Subcutaneous abdominal adipose tissue (tissue), 5 donors: ENCODE measurements at regions not wholly inside any gene's neighbourhood (a gene's known extent, or its start where the extent isn't known, plus 50 kb on each side); places are given as distances from the start of the nearest gene placed in this dataset.
"Not testable (repeated sequence)": the region's sequence is repeated elsewhere in the genome, so short reads cannot be mapped to it uniquely, and the experiment has no call there.

Experiments
- H3K27ac ChIP-seq: one replicate; pipeline ENCODE4 v1.7.0; 2013; ENCODE audit warnings: low read depth, mild to moderate bottlenecking, inconsistent platforms, low read length, moderate library complexity
- H3K27me3 ChIP-seq, 5 donors: one replicate each; pipeline ENCODE4 v1.7.0; 2013; ENCODE audit warnings: low read length in 5 of 5, inconsistent platforms in 1 of 5; ENCODE audit not compliant: control insufficient read depth in 5 of 5, insufficient read depth in 4 of 5
- H3K36me3 ChIP-seq, 5 donors: one replicate each; pipeline ENCODE4 v1.7.0; 2013; ENCODE audit warnings: low read length in 5 of 5; ENCODE audit not compliant: control insufficient read depth in 5 of 5, insufficient read depth in 5 of 5
- H3K4me1 ChIP-seq, 5 donors: one replicate each; pipeline ENCODE4 v1.7.0; 2013; ENCODE audit warnings: low read length in 5 of 5, mild to moderate bottlenecking in 3 of 5, moderate library complexity in 1 of 5; ENCODE audit not compliant: control insufficient read depth in 5 of 5, insufficient read depth in 5 of 5
- H3K4me3 ChIP-seq, 5 donors: one replicate each; pipeline ENCODE4 v1.7.0; 2013; ENCODE audit warnings: low read length in 5 of 5, low read depth in 1 of 5
- H3K9ac ChIP-seq, 5 donors: one replicate each; pipeline ENCODE4 v1.7.0; 2013; ENCODE audit warnings: low read length in 5 of 5, mild to moderate bottlenecking in 4 of 5, moderate library complexity in 3 of 5
- H3K9me3 ChIP-seq, 5 donors: one replicate each; pipeline ENCODE4 v1.7.0; 2013; ENCODE audit warnings: low read length in 5 of 5; ENCODE audit not compliant: control insufficient read depth in 5 of 5
- donor health status: healthy.
- donor health status: healthy.
- donor health status: healthy.
- donor health status: healthy.
- donor health status: healthy.

DNA sequence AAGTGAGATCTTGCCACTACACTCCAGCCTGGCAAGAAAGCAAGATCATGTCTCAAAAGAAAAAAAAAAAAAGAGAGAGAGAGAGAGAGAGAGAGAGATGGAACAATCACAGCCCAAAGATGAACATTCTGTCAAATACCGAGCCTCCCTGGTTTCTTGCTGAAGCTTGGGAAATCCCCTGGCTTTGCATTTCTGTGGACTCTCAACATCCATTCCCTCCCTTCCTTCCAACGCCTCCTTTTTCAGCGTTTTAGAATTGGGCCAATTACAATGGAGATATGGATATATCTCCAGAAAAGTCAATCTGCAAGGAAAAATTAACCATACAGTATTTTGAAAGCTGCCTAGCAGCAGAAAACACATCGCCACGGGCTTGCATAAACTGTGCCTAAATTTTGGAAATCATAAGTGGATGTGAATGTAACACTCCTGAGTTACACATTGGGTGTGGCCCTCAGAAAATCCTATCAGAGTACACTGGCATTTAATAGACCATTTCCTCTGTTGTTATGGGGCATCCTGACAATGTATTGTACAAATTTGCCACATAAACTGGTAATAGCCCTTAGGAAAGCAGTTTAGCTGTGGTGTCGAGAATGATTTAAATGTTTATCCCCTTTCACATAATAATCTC is 67.2 kb upstream of the PHLPP1 start:
- Histone ChIP-seq H3K4me1 (peaks cover 0 to 5% (median 0%) of the 10 kb centered on the region in 5 donors), H3K27me3 (no peaks in the 10 kb centered on the region), H3K4me3 (no peak overlapping the region), H3K27ac (no peak overlapping the region), H3K9me3 (no peaks in the 10 kb centered on the region), H3K36me3 (no peaks in the 10 kb centered on the region), H3K9ac (no peak overlapping the region)

DNA sequence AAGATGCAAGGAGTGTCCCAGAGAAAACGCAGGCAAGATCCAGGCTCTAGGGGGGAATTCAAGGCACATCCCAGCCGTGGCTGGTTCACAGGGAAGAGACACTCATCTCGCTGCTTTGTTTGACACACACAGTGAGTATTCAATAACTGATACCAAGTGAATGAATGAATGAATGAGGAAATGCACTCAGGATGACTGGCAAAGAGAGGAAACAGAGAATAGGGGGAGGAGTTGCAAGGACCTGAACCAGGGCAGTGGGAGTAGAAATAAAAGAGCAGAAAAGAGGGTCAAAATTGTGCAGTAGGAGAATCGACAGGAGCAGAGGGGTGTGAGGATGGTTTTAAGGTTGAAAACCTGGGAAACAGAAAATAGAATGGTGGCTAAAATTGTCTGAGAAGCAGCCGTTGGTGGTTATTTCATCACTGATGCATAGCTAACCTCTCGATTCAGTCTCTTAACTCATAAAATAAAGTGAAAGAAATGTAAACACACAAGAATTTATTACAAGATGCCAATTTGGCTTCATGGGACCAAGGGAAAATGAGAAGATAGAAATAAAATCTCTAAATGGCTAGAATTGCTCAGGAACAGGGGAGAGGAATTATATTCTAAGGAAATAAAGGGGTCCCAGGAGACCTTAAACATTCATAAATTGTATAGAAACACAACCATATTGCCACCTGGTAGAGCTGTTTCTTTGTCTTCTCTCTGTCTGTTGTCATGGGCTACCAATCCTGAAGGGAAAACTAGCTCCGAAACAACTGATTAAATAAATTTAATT is 63.9 kb upstream of the PHLPP1 start:
- Histone ChIP-seq H3K9ac (peak overlapping the region in 1 of 5 donors; percentile 17), H3K9me3 (no peaks in the 10 kb centered on the region), H3K36me3 (no peaks in the 10 kb centered on the region), H3K27me3 (no peaks in the 10 kb centered on the region), H3K4me1 (peaks cover 0 to 5% (median 0%) of the 10 kb centered on the region in 5 donors), H3K27ac (no peak overlapping the region), H3K4me3 (peak overlapping the region in 1 of 5 donors; percentile 29)

DNA sequence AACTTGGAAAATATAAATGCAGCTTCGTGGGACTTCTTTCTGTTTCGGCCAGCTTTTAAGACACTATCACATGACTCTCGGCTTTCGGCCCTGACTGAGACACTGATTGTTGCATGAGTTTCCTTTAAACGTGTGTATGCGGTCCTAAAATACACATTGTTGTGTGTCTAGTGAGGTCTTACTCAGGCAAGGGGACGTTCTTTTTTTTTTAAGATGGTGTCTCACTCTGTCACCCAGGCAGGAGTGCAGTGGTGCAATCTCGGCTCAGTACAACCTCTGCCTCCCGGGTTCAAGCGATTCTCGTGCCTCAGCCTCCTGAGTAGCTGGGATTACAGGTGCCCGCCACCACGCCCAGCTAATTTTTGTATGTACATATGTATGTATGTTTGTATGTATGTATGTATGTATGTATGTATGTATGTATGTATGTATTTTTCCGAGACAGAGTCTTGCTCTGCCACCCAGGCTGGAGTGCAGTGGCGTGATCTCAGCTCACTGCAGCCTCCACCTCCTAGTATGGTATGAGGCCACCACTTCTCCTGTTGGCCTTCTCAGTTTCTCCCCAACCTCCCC is 63.2 kb upstream of the PHLPP1 start:
- H3K36me3 ChIP-seq, H3K4me1 ChIP-seq, H3K27ac ChIP-seq, H3K27me3 ChIP-seq, H3K9me3 ChIP-seq: not testable (repeated sequence)
- Histone ChIP-seq H3K9ac (peak overlapping the region in 1 of 5 donors; percentile 17), H3K4me3 (peak overlapping the region in 1 of 5 donors; percentile 19)

DNA sequence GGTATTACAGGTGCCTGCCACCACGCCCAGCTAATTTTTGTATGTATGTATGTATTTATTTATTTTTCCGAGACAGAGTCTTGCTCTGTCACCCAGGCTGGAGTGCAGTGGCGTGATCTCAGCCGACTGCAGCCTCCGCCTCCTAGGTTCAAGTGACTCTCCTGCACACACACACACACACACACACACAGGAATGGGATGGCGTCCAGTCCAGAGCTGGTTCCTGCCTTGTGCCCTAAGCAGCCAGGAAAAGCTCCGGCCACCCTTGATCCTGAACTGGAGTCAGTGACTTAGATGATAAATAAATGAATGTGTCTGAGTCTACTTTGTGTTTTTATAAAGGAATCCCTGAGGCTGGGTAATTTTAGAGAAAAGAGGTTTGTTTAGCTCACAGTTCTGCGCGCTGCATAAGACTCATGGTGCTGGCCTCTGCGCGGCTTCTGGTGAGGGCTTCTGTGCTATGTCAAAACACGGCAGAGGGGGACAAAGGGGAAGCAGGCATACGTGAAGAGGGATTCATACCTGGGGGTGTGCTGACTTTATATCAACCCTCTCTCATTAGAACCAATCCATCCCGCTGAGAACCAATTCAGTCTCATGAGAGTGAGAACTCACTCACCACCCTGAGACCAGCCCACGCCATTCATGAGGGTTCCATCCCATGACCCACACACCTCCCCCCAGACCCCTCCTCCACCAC is 59.7 kb upstream of the PHLPP1 start:
- no peak overlapping the region for H3K9ac ChIP-seq
- peaks cover 0 to 5% (median 0%) of the 10 kb centered on the region in 5 donors for H3K4me1 ChIP-seq
- H3K4me3 ChIP-seq: no peak overlapping the region
- H3K27me3 ChIP-seq: no peaks in the 10 kb centered on the region
- no peaks in the 10 kb centered on the region for H3K36me3 ChIP-seq
- H3K9me3 ChIP-seq: no peaks in the 10 kb centered on the region
- H3K27ac ChIP-seq: no peak overlapping the region

- no peak overlapping the region for H3K4me3 ChIP-seq
- H3K9me3 ChIP-seq: no peaks in the 10 kb centered on the region
- H3K27ac ChIP-seq: no peak overlapping the region
- no peaks in the 10 kb centered on the region for H3K36me3 ChIP-seq
- no peak overlapping the region for H3K9ac ChIP-seq
- H3K4me1 ChIP-seq: peaks cover 0 to 3% (median 0%) of the 10 kb centered on the region in 5 donors
- H3K27me3 ChIP-seq: no peaks in the 10 kb centered on the region
These were observed 57.3 kb upstream of the PHLPP1 start for GRCh38 chr18:62658028-62658427.

DNA sequence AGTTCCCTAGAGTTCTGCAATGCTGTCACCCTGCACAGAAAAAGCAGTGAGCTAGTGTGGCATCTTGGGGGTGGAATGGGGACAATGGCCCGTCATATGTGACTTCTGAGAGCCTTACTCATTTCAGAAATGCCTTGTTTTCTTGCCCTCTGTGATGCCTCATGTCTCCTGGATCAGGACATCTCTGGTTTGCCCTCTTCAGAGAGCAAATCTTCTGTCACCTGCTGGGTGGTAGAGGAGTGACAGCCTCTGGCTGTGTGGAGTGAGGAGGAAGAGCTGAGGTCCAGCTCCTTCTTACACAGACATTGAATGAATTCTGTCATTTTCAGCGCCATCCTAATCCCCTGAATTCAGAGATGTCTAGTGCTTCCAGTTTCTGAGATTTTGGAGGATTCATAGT is 55.6 kb upstream of the PHLPP1 start:
- Histone ChIP-seq H3K36me3 (no peaks in the 10 kb centered on the region), H3K4me3 (no peak overlapping the region), H3K9ac (no peak overlapping the region), H3K4me1 (no peaks in the 10 kb centered on the region), H3K9me3 (no peaks in the 10 kb centered on the region), H3K27ac (no peak overlapping the region), H3K27me3 (no peaks in the 10 kb centered on the region)

DNA sequence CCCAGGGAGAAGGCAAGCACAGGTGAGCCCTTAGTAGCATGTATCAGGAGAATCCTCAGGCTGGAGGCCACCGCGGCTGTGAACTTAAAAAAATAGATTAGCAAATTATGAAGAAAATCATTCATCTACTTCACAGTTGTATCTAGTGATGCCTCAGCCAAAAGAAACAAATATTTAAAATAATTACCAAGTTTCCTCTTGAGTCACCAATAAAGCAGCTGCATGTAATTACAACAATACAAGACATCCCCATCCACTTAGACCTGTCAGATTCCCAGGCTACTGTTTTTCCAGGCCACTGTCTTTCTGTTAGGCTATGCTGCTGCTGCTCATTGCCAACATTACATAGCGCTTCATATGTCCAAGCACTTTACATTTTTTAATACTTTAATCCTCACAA is 54.6 kb upstream of the PHLPP1 start:
- Histone ChIP-seq H3K9ac (no peak overlapping the region), H3K4me1 (no peaks in the 10 kb centered on the region), H3K27me3 (no peaks in the 10 kb centered on the region)

DNA sequence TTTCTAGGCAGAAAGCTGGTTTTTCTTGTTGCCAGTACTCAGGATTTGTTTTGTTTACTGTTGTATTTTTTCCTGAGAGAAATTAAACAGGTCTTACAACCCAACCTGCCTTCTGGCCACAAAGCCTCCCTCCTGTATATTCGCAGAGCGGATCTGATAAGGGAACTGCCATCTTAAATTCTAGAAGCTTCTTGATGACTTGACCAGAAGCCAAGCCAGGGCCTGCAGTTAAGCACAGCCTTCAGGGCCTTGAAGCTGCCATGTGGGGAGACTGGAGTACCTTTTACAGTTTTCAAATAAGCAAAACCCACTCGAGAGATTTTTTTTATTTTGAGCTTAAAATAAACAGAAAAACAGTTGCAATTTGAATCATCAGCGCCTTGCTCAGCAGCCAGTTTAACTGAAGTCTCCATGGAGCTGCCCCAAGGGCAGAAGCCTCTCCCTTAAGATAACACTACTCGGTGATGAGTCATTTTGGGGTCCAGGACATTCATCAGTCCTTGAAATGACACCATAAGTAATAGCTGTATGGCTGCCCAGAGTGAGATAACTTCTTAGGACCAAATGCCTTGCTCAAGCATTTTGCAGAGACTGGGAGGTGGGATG is 51.5 kb upstream of the PHLPP1 start:
- Histone ChIP-seq H3K9ac (no peak overlapping the region), H3K27me3 (no peaks in the 10 kb centered on the region), H3K27ac (no peak overlapping the region), H3K9me3 (no peaks in the 10 kb centered on the region), H3K36me3 (no peaks in the 10 kb centered on the region), H3K4me3 (no peak overlapping the region), H3K4me1 (no peaks in the 10 kb centered on the region)

More for the DNA sequence above, 54.6 kb upstream of the PHLPP1 start:
- Histone ChIP-seq H3K36me3 (no peaks in the 10 kb centered on the region), H3K27ac (no peak overlapping the region), H3K4me3 (no peak overlapping the region), H3K9me3 (no peaks in the 10 kb centered on the region)

GRCh38 chr18:62664414-62664813 is 50.9 kb upstream of the PHLPP1 start:
- no peak overlapping the region for H3K9ac ChIP-seq
- H3K36me3 ChIP-seq: no peaks in the 10 kb centered on the region
- no peaks in the 10 kb centered on the region for H3K9me3 ChIP-seq
- H3K27me3 ChIP-seq: no peaks in the 10 kb centered on the region
- H3K27ac ChIP-seq: no peak overlapping the region
- H3K4me1 ChIP-seq: no peaks in the 10 kb centered on the region
- no peak overlapping the region for H3K4me3 ChIP-seq
